GM19395 (cell line): ENCODE measurements at regions not wholly inside any gene's neighbourhood (a gene's known extent, or its start where the extent isn't known, plus 50 kb on each side); places are given as distances from the start of the nearest gene placed in this dataset.

Experiments
- ATAC-seq: cut with Tn5 transposase; IDR thresholded peaks from one replicate; pipeline ENCODE4 v1.9.1; 2021; ENCODE audit warnings: mild to moderate bottlenecking, moderate library complexity; ENCODE audit not compliant: unreplicated experiment

DNA sequence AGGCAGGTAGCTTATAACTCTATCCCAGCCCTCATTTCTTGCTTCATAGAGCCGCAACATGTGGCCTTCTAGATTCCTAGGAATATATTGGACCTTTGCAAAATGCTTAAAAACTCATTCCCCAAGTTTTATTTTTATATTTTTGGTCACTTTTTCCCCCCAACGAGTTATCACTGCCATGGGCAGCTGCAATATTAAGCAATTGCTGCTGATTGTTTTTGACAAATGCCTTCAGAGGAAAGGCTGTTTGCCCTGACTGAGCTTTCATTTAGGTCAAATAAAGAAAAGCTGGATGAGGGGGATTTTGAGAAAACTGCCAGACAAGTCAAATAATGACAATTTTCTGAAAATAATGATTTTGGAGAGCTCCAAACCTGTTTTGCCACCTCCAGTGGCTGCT lies 976.9 kb upstream of the MBL2 start:
- no peak for ATAC-seq

DNA sequence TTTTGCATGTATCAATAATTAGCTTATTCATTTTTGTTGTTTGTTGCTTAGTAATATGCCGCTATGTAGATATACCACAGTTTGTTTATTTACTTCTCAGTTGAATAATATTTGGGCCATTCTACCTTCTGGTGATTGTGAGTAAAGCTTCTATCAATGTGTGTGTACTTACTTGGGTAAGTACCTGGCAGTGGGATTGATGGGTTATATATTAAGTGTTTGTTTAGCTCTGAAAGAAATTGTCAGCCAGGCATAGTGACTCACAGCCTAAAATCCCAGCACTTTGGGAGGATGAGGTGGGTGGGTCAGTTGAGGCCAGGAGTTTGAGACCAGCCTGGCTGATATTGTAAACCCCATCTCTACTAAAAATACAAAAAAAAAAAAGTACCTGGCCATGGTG lies 975.7 kb upstream of the MBL2 start:
- no peak for ATAC-seq

DNA sequence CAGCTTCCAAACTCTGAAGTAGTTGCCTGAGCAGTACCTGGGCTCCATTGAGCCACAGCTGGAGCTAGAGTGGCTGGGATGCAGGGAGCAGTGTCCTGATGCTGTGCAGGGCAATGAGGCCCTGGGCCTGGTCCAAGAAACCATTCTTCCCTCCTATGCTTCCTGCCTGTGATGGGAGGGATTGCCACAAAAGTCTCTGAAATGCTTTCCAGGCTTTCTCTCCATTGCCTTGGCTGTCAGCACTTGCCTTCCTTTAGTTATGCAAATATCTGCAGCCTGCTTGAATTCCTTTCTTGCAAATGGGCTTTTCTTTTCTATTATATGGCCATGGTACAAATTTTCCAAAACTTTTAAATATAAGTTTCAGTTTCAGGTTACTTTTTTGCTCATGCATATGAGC lies 972.2 kb upstream of the MBL2 start:
- no peak for ATAC-seq

DNA sequence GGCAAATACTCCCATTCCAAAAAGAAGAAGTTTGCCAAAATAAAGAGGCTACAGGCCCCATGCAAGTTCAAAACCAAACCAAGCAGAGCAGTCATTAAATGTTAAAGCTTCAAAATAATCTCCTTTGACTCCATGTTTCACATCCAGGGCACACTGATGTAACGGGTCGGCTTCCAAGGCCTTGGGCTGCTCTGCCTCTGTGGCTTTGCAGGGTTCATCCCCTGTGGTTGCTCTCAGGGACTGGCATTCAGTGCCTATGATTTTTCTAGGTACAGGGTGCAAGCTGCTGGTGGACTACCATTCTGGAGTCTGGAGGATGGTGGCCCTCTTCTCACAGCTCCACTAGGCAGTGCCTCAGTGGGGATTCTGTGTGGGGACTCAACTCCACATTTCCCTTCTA lies 971.6 kb upstream of the MBL2 start:
- ATAC-seq = no peak

- ATAC-seq = no peak
Measured at GRCh38 chr10:53737132-53737531, 964.5 kb upstream of the MBL2 start.

DNA sequence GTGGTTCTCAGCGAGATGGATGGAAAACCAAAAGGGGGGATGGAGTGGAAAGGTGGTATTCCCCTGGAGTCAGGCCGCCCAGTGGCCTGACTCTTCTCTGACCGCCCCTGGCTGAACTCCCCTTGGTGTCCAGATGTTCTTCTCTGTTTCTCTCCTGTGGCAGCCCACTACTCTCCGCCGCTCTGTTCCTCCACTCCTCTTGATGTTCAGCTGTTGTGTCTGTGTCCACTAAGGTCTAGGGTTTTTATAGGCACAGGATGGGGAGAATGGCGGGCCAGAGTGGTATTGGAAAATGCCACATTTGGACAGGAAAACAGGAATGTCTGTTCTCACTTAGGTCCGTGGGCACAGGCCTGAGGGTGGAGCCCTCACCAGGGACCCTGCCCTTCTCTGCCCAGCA lies 954.3 kb upstream of the MBL2 start:
- no peak for ATAC-seq

- ATAC-seq = no peak
Measured at GRCh38 chr10:53724581-53724980, 952.0 kb upstream of the MBL2 start.

GRCh38 chr10:53719658-53720057 lies 947.1 kb upstream of the MBL2 start:
- no peak for ATAC-seq

GRCh38 chr10:53716156-53716555 lies 943.6 kb upstream of the MBL2 start:
- ATAC-seq = no peak

- ATAC-seq = no peak
Measured at GRCh38 chr10:53713431-53713830, 940.8 kb upstream of the MBL2 start.

GRCh38 chr10:53702489-53702888 lies 929.9 kb upstream of the MBL2 start:
- no peak for ATAC-seq

DNA sequence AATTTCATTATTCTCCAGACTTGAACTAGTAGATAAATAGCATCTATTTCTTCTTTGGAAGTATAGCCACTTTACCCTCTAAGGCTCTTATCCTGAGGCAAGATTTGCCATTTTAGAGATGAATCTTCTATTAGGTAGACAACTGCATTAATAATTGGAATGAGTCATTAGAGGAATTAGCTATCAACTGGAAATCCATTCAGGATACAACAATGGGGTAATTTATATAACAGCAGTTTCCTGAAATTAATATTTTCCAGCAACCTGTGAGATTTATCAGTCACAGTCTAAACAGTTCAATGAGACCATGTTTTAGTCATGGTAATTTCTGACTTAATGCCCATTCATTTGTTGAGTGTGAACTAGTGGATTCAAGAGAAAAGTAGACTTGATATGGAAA lies 928.6 kb upstream of the MBL2 start:
- no peak for ATAC-seq

DNA sequence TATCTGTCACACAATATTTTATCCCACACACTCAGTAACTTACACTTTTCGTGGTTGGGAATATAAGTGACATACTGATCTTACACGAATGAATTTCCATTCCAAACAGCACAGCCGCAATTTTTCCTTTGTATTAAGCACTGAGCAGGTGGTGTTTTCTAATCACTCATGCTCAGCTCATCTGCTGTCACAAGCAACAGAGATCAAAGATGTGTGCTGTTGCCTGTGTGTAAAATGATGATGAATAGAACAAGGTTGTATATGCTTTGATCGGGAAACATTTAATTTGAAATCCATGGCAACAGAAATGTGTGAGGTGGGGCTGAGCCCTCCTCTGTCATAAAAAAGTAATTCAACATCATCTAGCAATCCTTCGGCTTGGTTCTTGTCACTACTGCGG lies 927.7 kb upstream of the MBL2 start:
- no peak for ATAC-seq

DNA sequence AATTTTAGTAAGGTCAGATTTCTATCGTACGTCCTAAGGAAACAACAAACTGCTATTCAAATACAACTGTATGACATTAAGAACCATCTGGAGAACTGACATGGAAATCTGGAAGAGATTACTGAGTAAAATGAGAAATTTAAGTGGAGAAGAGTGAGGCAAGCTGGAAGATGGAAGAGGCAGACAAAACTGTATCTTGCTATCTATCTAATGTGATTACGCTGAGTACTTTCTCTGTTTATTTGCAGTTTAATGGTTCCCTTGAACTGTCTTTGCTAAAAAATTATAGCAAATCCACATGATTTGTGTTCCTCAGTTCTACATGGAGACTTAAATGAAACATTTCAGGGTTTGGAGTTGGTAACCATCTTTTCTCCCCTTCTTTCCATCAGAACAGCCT lies 927.1 kb upstream of the MBL2 start:
- ATAC-seq = no peak

GRCh38 chr10:53699231-53699630 lies 926.6 kb upstream of the MBL2 start:
- ATAC-seq = no peak

- no peak for ATAC-seq
Measured at GRCh38 chr10:53697038-53697437, 924.5 kb upstream of the MBL2 start.

DNA sequence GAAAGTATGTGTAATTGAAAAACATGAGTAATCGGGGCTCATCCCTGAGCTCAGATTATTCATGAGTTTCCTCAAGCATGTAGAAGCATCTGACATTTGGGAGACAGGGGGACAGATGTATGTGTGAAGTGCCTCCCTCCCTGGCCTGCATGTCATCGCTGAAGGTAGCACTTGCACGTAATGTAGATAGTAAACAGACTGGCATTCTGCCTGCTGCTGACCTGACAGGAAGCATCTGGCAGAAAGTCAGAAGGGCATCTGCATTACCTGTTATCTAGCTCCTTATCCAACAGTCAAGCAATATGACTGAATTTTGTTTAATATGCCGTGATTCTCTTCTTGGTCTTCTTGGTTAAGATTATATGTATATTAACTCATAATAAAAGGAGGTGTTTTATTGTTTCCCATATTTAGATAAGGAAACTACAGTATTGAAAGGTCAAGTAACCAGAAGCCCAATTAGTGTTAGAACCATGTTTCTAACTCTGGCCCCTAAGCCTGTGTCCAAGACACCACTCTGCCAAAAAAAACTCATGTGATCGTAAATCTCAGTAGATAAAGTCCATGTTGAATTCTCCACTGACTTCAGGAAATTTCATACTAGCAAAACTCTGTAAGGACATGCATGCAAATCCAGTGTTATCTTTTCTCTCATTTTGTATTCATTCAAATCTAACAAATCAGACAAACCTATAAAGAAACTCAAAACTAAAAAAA lies 918.1 kb upstream of the MBL2 start:
- ATAC-seq = no peak

DNA sequence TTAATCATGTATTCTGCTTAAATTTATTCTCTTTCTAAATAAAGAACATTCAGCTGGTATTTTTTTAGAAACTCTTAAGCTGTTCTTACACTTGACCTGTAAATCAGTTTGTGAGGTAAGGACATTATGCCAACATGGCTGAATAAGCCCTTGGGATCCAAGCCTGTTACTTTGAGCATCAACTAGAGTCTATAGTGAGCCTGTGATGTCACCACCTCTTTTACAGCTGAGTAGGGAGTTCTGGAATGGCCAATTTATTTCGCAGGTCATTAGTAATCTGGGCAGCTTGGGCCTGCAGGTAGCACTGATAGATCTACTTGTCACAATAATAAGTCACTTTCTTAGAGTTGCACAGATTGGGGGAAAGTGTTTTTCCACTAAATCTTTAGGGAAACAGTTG lies 915.2 kb upstream of the MBL2 start:
- ATAC-seq = no peak

GRCh38 chr10:53682885-53683284 lies 910.3 kb upstream of the MBL2 start:
- no peak for ATAC-seq

DNA sequence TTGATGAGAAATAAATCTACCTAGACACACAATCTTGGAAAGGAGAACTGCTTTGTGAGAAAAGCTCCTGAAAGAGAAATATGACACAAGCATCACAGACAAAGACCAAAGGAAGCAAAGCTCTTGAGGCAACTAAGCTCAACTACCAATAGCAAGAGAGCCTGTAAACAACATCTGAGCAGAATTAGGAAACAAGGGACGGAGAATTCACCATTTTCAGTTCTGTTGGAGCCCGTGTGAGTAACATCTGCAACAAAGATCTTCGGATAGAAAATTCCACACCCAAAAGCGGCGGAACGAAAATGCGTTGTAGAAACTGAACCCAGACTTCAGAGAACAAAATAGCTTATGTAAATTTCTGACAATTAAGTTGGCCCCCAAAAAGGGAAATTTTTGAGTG lies 909.9 kb upstream of the MBL2 start:
- ATAC-seq = no peak

DNA sequence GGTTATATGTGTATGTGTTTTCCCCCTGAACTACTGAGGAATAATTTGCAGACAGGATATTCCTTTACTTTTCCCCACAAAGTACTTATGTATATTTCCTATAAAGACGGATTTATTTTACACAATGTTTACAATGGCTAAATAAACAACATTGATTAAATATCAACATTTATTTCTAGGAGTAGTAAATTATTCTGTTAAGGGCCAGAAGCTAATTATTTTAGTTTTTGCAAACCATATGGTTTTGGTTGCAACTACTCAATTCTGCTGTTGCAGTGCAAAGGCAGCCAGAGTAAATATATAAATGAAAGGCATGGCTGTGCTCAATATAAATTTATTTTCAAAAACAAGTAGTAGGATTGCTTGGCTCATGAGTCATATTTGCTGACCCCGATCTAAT lies 907.1 kb upstream of the MBL2 start:
- ATAC-seq = no peak

DNA sequence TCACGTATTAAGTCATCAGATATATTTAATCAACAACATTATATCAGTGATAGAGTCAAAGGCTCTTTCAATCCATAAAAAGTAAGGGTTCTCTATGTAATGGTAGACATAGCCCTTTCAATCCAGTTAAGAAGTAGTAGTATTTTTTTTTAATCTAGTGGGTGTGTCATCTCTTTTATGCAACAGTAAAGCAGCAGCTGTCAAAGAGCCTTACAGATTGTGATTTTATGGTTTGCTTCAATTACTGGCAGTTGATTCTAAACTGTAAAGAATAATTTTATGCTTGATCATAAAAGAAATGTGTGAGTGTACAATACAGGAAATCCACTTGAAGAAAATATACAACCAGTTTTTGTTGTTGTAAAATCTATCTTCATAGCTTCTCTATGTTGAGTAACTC lies 902.6 kb upstream of the MBL2 start:
- ATAC-seq = no peak

DNA sequence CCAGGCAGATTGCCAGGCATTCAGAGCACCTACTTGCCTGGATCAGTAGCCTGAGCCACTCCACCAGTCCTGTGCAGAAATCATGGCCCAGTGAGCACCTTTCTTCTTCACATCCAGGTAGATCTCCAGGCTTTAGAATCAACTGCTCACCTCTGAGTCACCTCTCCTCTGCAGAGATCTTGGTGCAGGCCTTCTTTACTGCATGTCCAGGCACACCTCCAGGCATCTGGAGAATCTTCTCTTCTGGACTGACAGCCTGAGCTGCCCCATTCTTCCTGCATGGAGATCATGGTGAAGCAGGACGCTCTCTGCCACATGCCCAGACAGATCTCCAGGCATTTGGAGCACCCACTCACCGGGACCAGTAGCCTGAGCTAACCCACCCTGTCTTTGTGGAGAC lies 894.5 kb upstream of the MBL2 start:
- ATAC-seq = no peak
